CD14-positive monocyte (primary cell): ENCODE measurements at regions not wholly inside any gene's neighbourhood (a gene's known extent, or its start where the extent isn't known, plus 50 kb on each side); places are given as distances from the start of the nearest gene placed in this dataset.
A peak's percentile ranks its signal among the peaks of the same experiment; 100 is the strongest.
"Not testable (repeated sequence)": the region's sequence is repeated elsewhere in the genome, so short reads cannot be mapped to it uniquely, and the experiment has no call there.

Experiments used
- DNase-seq, 3 donors: peaks; one replicate each; pipeline ENCODE4 v3.0.0-alpha.2; 2011 to 2022
- H2AFZ ChIP-seq: 2 replicates; pipeline ENCODE4 v1.6.0; 2012; ENCODE audit warnings: mild to moderate bottlenecking, low read depth, low read length, inconsistent platforms; ENCODE audit not compliant: insufficient read depth, poor library complexity, severe bottlenecking
- H3K27ac ChIP-seq, 2 donors: 1 replicate in 1 of 2; 2 replicates in 1 of 2; pipeline ENCODE4 v1.5.1; 2012 to 2013; ENCODE audit warnings: low read length in 2 of 2, control low read depth in 1 of 2, inconsistent platforms in 1 of 2, low read depth in 1 of 2, mild to moderate bottlenecking in 1 of 2
- H3K27me3 ChIP-seq, 2 donors: one replicate each; pipeline versions ENCODE4 v1.6.0 to v1.6.1; 2011 to 2013; ENCODE audit warnings: low read length in 2 of 2; ENCODE audit not compliant: control insufficient read depth in 2 of 2, insufficient read depth in 2 of 2
- H3K36me3 ChIP-seq, 2 donors: replicated peaks in 1 of 2; 1 replicate in 1 of 2; 2 replicates in 1 of 2; pipeline versions ENCODE4 v1.5.1 to v1.6.1; 2012 to 2013; ENCODE audit warnings: low read length in 2 of 2, control low read depth in 1 of 2, inconsistent platforms in 1 of 2, mild to moderate bottlenecking in 1 of 2; ENCODE audit not compliant: insufficient read depth in 2 of 2, control insufficient read depth in 1 of 2
- H3K4me1 ChIP-seq, 2 donors: 1 replicate in 1 of 2; 2 replicates in 1 of 2; pipeline versions ENCODE4 v1.5.1 to v1.6.1; 2012 to 2013; ENCODE audit warnings: low read length in 2 of 2, control low read depth in 1 of 2, inconsistent platforms in 1 of 2, mild to moderate bottlenecking in 1 of 2, moderate library complexity in 1 of 2; ENCODE audit not compliant: insufficient read depth in 2 of 2, control insufficient read depth in 1 of 2
- H3K4me2 ChIP-seq: replicated peaks from 2 replicates; pipeline ENCODE3; 2012; ENCODE audit warnings: low read length, moderate library complexity, mild to moderate bottlenecking; ENCODE audit not compliant: poor library complexity, severe bottlenecking; ENCODE audit errors: extremely low read depth
- H3K4me3 ChIP-seq, 3 experiments: fragments of 200-600 bp in 1 of 3; sonication (generic) in 1 of 3; replicated peaks in 1 of 3; 1 replicate in 2 of 3; 2 replicates in 1 of 3; pipeline ENCODE4 v1.5.1; 2011 to 2013; ENCODE audit warnings: low read length in 3 of 3, mild to moderate bottlenecking in 3 of 3, control low read depth in 2 of 3, low read depth in 2 of 3, inconsistent platforms in 1 of 3, moderate library complexity in 1 of 3
- H3K79me2 ChIP-seq: 2 replicates; pipeline ENCODE4 v1.6.0; 2012; ENCODE audit warnings: mild to moderate bottlenecking, control low read depth, inconsistent platforms, low read length, moderate library complexity; ENCODE audit not compliant: insufficient read depth
- H3K9ac ChIP-seq: 2 replicates; pipeline ENCODE4 v1.6.0; 2017; ENCODE audit warnings: low read length, mild to moderate bottlenecking; ENCODE audit not compliant: insufficient read depth, poor library complexity, severe bottlenecking
- H3K9me3 ChIP-seq, 2 donors: replicated peaks in 1 of 2; 1 replicate in 1 of 2; 2 replicates in 1 of 2; pipeline versions ENCODE4 v1.5.1 to v1.6.1; 2012 to 2013; ENCODE audit warnings: low read length in 2 of 2, control low read depth in 1 of 2; ENCODE audit not compliant: control insufficient read depth in 1 of 2, insufficient read depth in 1 of 2
- H4K20me1 ChIP-seq: 2 replicates; pipeline ENCODE4 v1.6.0; 2012; ENCODE audit warnings: mild to moderate bottlenecking, low read length, control low read depth, moderate library complexity; ENCODE audit not compliant: insufficient read depth
- H3K27ac Mint-ChIP-seq, 7 donors: one replicate each; pipeline ENCODE4 v1.8.0; 2020; ENCODE audit warnings: mild to moderate bottlenecking in 7 of 7, mixed read lengths in 7 of 7, moderate library complexity in 6 of 7, inconsistent platforms in 2 of 7
- H3K27me3 Mint-ChIP-seq, 3 donors: one replicate each; pipeline ENCODE4 v1.8.0; 2021 to 2022; ENCODE audit warnings: low read depth in 3 of 3, mild to moderate bottlenecking in 3 of 3, mixed read lengths in 3 of 3, moderate library complexity in 3 of 3, inconsistent platforms in 1 of 3
- H3K36me3 Mint-ChIP-seq, 2 donors: one replicate each; pipeline ENCODE4 v1.8.0; 2020; ENCODE audit warnings: mixed read lengths in 2 of 2, inconsistent platforms in 1 of 2, mild to moderate bottlenecking in 1 of 2
- H3K4me1 Mint-ChIP-seq: one replicate; pipeline ENCODE4 v1.8.0; 2020; ENCODE audit warnings: mild to moderate bottlenecking, mixed read lengths
- H3K4me3 Mint-ChIP-seq, 2 donors: one replicate each; pipeline ENCODE4 v1.8.0; 2020; ENCODE audit warnings: mild to moderate bottlenecking in 2 of 2, mixed read lengths in 2 of 2, moderate library complexity in 1 of 2
- H3K9me3 Mint-ChIP-seq, 7 donors: one replicate each; pipeline ENCODE4 v1.8.0; 2020 to 2022; ENCODE audit warnings: mixed read lengths in 7 of 7, mild to moderate bottlenecking in 6 of 7, moderate library complexity in 6 of 7, inconsistent platforms in 2 of 7
- CTCF ChIP-seq: fragments of 200-600 bp; IDR thresholded peaks from one replicate; pipeline ENCODE4 v1.8.0; 2022; ENCODE audit warnings: antibody characterized with exemption, mild to moderate bottlenecking
- WGBS: methylation state at CpG from one replicate; pipeline ENCODE4 v1.1.5; 2013; ENCODE audit warnings: missing lambda C conversion rate; ENCODE audit not compliant: insufficient coverage; 5-methylcytosine and 5-hydroxymethylcytosine counted together
- intact Hi-C, 2 donors: fragments of 100-400 bp; cut with micrococcal nuclease; formaldehyde crosslinking; loops; one replicate each; pipeline versions ENCODE4 v1.15.0 to v1.15.1; 2023

GRCh38 chr12:68441167-68441566, 109.0 kb upstream of the MDM1 start:
- intact Hi-C loops, result loop anchor here in 1 of 2 donors (10.0 kb wide), 1 partner anchor 86 kb away; no protein-coding TSS in a partner anchor
- Histone ChIP-seq H3K4me2 (no peak overlapping the region), H3K36me3 (no peaks in the 10 kb centered on the region), H3K4me1 (peaks cover 0 to 5% of the 10 kb centered on the region in 2 donors), H3K4me3 (no peak overlapping the region), H3K27me3 (no peaks in the 10 kb centered on the region), H2AFZ (no peak overlapping the region), H3K9me3 (no peaks in the 10 kb centered on the region), H4K20me1 (no peaks in the 10 kb centered on the region), H3K79me2 (no peaks in the 10 kb centered on the region), H3K27ac (no peak overlapping the region), H3K9ac (no peak overlapping the region)
- no CpG with 5 or more reads among the region's 1 CpG for WGBS
- H3K4me1 Mint-ChIP-seq, result peaks cover 11% of the 10 kb centered on the region
- H3K9me3 Mint-ChIP-seq, result peaks cover 7 to 14% (median 12%) of the 10 kb centered on the region in 7 donors
- TF ChIP-seq CTCF, result no peak
- no peaks in the 10 kb centered on the region for H3K27me3 Mint-ChIP-seq
- H3K36me3 Mint-ChIP-seq, result peaks cover 15 to 16% of the 10 kb centered on the region in 2 donors
- no peak overlapping the region for H3K4me3 Mint-ChIP-seq
- no peak for DNase-seq
- H3K27ac Mint-ChIP-seq, result no peak overlapping the region

- not testable (repeated sequence) for H3K4me2 ChIP-seq, H2AFZ ChIP-seq, H3K9ac ChIP-seq, H3K27ac ChIP-seq, H4K20me1 ChIP-seq, H3K27me3 Mint-ChIP-seq, H3K27me3 ChIP-seq, H3K79me2 ChIP-seq, H3K4me3 ChIP-seq, H3K36me3 ChIP-seq, H3K9me3 ChIP-seq, DNase-seq, H3K4me3 Mint-ChIP-seq
- peak overlapping the region in 1 of 7 donors; percentile 6 for H3K27ac Mint-ChIP-seq
- H3K4me1 ChIP-seq, result peaks cover 9 to 18% of the 10 kb centered on the region in 2 donors
- intact Hi-C loops, result loop anchor here in 1 of 2 donors (10.0 kb wide), 1 partner anchor 88 kb away; no protein-coding TSS in a partner anchor
- peaks cover 7 to 14% (median 12%) of the 10 kb centered on the region in 7 donors for H3K9me3 Mint-ChIP-seq
- peaks cover 21% of the 10 kb centered on the region for H3K4me1 Mint-ChIP-seq
- WGBS, result no CpG with 5 or more reads among the region's 3 CpGs
- peaks cover 13 to 16% of the 10 kb centered on the region in 2 donors for H3K36me3 Mint-ChIP-seq
These were observed 110.3 kb upstream of the MDM1 start for GRCh38 chr12:68442353-68442972.

GRCh38 chr12:68443695-68444094, 111.5 kb upstream of the MDM1 start:
- H3K27me3 ChIP-seq, H3K79me2 ChIP-seq, DNase-seq, H3K4me2 ChIP-seq, H2AFZ ChIP-seq, H3K9ac ChIP-seq, H4K20me1 ChIP-seq, H3K9me3 ChIP-seq, H3K4me3 Mint-ChIP-seq, H3K36me3 ChIP-seq, H3K4me3 ChIP-seq, H3K27ac ChIP-seq, H3K27me3 Mint-ChIP-seq: not testable (repeated sequence)
- peaks cover 13 to 16% of the 10 kb centered on the region in 2 donors for H3K36me3 Mint-ChIP-seq
- WGBS, result no CpG with 5 or more reads among the region's 2 CpGs
- H3K9me3 Mint-ChIP-seq, result peaks cover 7 to 14% (median 12%) of the 10 kb centered on the region in 7 donors
- intact Hi-C loops, result loop anchor here in 1 of 2 donors (10.0 kb wide), 1 partner anchor 89 kb away; no protein-coding TSS in a partner anchor
- H3K4me1 ChIP-seq, result peaks cover 14 to 27% of the 10 kb centered on the region in 2 donors
- peak overlapping the region in 2 of 7 donors; percentile 4 to 36 for H3K27ac Mint-ChIP-seq
- peaks cover 29% of the 10 kb centered on the region for H3K4me1 Mint-ChIP-seq
